Hematopoietic multipotent progenitor cell treated with erythropoietin and hydrocortisone succinate and interleukin-3 and kit ligand, for 4 days (in vitro differentiated cells): ENCODE measurements at regions not wholly inside any gene's neighbourhood (a gene's known extent, or its start where the extent isn't known, plus 50 kb on each side); places are given as distances from the start of the nearest gene placed in this dataset.
"Not testable (repeated sequence)": the region's sequence is repeated elsewhere in the genome, so short reads cannot be mapped to it uniquely, and the experiment has no call there.

ENCODE experiments used
- DNase-seq: peaks from one replicate; pipeline ENCODE4 v3.0.0-alpha.2; 2015

- DNase-seq = no peak
These were observed 50.8 kb upstream of the SEL1L start for GRCh38 chr14:81584495-81584894.

DNA sequence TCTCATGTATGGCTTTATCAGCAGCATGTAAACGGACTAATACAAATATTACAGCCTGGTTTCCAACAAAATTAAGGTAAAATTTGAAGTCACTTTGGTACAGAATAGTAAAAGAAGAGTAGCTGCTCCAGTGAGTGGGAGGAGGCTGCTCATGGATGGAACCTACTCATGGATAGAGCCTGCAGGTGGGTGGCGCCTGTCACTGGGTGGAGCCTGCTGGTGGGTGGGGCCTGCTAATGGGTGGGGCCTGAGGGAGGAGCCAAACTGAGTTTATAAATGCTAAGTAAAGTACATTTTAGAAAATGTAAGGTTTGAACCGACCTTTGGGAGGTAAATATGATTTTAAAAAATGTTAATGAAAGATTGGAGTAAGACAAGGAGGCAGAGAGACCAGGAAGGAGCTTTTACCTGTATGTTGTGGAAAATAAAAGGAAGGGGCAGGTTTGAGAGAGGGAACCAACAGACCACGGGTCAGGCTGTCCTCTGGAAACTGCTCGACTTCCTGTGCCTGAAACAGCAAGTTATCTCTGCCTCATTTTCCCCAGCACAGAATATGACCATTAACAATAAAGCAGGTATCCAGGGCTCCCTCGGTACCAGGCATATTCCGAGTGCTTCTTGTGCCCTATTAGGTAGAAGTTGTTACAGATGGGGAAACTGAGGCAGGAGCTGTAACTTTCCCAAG is 55.9 kb upstream of the SEL1L start:
- peak; percentile 8 for DNase-seq

GRCh38 chr14:81591266-81591665 is 57.6 kb upstream of the SEL1L start:
- DNase-seq = no peak

- no peak for DNase-seq
These were observed 60.4 kb upstream of the SEL1L start for GRCh38 chr14:81594012-81594411.

- no peak for DNase-seq
These were observed 72.0 kb upstream of the SEL1L start for GRCh38 chr14:81605660-81606059.

GRCh38 chr14:81613341-81614045 is 79.8 kb upstream of the SEL1L start:
- no peak for DNase-seq

GRCh38 chr14:81614302-81614701 is 80.6 kb upstream of the SEL1L start:
- DNase-seq = not testable (repeated sequence)

DNA sequence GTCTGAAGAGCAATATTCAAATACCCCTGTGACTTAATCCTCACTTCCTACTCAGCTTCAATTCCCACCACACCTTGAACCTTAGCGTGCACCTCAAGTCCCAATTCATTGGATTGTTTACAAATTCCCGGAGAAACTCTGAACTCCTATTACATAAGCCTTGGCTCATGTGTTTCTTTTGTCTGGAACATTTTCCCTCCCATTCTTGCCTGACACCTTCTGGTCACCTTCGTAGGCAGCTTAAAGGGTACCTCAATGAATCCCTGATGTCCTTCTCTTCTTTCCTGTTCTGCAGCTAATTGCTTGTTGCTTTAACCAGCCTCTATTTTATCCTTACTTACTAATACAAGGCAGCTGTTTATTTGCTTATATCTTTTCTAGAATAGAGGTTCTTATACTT is 85.0 kb upstream of the SEL1L start:
- DNase-seq = no peak

DNA sequence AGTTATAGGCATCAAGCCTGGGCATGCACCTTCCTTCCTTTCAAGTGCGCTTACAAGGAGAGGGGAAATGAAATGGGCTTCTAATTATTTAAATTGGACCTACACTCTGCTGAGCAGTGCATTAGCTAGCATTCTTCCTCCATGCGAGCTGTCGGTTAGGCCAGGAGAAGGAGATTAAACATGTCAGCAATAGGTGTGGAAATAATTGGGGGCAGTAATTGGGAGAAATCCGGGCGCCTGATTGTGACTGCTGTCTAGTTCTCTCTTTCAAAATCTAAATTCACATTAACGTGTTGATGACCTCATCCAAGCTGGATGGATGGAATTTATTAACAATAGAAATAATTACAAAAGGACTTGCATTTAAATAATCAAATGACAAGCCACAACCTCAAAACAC is 86.2 kb upstream of the SEL1L start:
- DNase-seq = no peak

DNA sequence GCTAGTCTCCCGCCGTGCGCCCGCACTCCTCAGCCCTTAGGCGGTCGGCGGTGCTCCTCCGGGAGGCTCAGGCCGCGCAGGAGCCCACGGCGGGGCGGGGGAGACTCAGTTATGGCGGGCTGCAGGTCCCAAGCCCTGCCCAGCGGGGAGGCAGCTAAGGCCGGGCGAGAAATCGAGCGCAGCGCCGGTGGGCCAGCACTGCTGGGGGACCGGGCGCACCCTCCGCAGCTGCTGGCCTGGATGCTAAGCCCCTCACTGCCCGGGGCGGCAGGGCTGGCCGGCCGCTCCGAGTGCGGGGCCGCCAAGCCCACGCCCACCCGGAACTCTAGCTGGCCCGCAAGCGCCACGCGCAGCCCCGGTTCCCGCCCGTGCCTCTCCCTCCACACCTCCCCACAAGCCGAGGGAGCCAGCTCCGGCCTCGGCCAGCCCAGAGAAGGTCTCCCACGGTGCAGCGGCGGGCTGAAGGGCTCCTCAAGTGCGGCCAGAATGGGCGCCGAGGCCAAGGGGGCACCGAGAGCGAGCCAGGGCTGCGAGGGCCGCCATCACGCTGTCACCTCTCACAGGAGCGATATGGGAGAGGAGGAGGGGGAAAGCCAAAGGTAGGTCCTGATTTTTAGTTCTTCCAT is 90.2 kb upstream of the SEL1L start:
- not testable (repeated sequence) for DNase-seq

DNA sequence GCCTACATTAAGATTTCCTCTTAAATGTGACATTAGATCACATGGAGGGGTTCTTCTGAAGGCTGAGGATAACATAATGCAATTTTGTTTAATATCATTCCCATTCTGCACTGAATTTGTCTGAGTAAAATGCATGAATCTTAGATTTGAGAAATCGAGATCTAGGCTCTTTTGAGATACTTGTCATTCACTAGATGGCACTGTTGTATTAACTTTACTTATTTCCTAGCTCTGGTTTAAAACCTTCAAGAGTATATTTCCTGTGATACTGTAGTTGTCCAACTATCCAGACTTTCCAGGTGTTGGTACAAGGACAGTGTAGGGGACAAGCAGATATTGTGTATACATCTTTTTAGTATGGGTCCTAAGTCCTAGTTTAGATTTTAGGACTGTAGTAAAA is 91.7 kb upstream of the SEL1L start:
- peak; percentile 71 for DNase-seq

- no peak for DNase-seq
These were observed 98.5 kb upstream of the SEL1L start for GRCh38 chr14:81632157-81632556.

GRCh38 chr14:81633496-81633895 is 99.8 kb upstream of the SEL1L start:
- no peak for DNase-seq

DNA sequence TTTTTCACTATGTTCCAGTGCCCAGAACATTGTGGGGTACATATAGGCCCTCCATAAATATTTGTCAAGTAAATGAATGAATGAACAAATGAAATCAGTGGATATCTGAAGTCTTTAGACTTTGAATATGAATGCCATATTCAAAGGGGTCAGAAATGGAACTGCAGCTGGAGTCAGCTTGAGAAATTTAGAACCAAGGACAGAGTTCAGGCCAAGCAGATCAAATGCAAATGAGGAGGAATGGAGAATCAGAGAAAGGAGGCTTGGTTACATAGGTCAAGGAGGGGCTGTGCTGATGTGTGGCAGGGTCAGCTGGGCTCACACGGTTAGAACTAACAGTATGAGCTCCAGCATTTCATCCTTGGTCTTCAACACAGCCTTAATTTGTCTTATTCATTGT is 104.0 kb upstream of the SEL1L start:
- DNase-seq = no peak

DNA sequence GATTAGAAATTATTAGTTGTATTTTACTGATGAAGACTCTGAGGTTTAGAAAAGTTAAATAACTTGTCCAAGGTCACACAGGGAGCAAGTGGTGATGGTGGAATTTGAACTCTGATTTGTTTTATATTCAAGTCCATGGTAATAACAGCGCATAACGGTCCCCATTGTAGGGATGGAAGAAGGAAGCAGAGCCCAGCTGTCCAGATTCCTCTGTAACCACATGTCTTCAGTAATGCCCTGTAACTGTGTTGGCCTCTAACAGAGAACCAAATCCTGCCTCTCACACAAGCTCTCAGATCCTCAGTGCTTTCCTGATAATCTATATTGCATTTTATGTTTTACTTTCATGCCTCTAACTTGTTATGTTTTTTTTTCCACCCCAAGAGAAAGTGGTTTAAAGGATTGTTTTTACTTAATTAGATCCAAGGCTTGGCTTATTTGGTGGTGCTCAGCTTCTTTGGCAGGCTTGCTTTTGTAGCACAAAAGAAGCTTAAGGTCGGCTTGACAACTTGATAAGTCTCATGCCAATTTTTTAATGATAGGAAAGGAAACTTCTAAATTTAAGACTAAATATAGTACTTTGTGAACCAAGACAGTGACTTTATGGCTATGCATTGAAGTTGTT is 105.1 kb upstream of the SEL1L start:
- DNase-seq = no peak

- no peak for DNase-seq
These were observed 120.0 kb upstream of the SEL1L start for GRCh38 chr14:81653626-81654025.

DNA sequence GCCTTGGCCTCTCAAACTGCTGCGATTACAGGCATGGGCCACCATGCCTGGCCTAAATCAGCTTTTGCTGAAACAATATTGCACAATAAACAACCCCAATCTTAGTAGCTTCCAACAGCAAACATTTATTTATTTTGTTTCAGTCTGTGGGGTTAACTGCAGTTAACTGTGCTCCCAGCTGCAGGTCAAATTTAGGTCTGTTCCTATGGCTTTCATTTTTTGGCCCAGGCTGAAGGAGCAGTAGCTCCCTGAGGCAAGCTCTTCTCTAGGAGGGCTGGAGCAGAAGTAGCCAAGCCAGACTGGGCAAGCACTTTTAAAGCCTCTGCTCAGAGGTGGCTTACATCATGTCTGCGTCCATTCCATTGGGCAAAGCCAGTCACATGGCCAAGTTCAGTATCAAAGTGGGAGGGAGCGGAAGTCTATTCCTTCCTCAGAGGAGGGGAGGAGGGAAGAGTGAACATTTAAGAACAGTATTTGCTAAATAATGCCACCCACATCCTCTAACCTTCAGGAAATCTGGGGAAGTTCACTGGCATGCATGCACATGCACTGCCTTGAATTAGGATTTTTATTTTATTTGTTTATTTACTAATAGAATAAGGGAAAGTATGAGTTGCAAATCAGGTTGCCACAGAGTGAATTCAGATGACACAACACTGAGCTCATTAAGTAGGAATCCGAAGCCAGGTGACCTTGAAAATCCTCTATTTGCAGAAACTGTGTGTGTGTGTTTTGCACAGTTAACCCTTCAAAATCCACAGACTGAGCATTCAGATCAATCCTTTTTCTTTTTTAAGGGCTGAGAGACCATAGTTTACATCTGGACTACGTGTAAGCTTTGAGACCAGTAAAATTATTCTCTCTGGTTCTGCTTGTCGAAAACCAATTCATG is 122.0 kb upstream of the SEL1L start:
- DNase-seq = no peak

DNA sequence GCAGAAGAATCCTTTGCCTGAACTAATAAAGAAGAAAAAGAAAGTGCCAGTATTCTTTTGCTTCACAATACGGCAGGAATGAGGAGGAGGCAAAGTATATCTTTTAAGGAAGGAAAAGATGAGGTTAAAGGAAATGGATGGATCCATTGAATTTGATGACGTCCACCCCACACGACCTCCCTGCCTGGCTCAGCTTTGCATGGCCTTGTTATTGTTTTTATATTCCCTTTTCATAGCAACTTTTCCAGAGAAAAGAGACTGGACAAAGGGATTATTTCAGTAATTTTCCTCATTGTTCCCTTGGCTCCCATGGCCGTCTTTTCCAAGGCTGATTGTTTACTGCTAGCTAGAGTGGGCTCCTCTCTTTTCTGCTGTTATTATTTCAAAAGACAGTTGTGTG is 123.2 kb upstream of the SEL1L start:
- DNase-seq = no peak

- peak; percentile 64 for DNase-seq
These were observed 128.4 kb upstream of the SEL1L start for GRCh38 chr14:81662066-81662465.

- no peak for DNase-seq
These were observed 129.0 kb upstream of the SEL1L start for GRCh38 chr14:81662570-81663197.

GRCh38 chr14:81668626-81669274 is 135.1 kb upstream of the SEL1L start:
- no peak for DNase-seq

DNA sequence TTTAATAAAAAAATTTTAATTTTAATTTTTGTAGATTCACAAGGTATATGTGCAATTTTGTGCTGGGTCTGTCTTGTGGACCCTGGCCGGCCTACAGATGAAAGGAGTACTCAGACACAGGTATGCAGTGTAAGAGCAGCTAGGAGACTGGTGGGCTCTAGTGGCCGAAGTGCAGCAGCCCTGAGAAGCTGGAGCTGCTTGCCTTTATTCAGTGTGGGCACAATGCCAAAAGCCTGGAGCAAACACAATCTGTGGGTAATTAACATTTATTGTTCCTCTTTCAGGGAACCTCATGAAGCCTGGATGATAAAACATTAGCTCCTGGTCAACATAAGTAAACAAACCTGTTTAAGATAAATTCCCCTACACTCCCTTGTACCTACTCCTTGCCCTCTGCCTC is 135.7 kb upstream of the SEL1L start:
- peak; percentile 13 for DNase-seq
